Upper lobe of left lung (tissue), 6 donors: ENCODE measurements at regions not wholly inside any gene's neighbourhood (a gene's known extent, or its start where the extent isn't known, plus 50 kb on each side); places are given as distances from the start of the nearest gene placed in this dataset.

ENCODE experiments used
- ATAC-seq, 2 donors: fragments of 200-7000 bp; cut with Tn5 transposase; one replicate each; pipeline ENCODE4 v1.9.1; 2022; ENCODE audit warnings: mild to moderate bottlenecking in 2 of 2, moderate library complexity in 2 of 2; ENCODE audit not compliant: low FRiP score in 2 of 2
- DNase-seq, 2 donors: peaks; one replicate each; pipeline ENCODE4 v3.0.0-alpha.2; 2019 to 2020
- H3K27ac ChIP-seq, 4 donors: fragments of 200-600 bp; sonication (generic); one replicate each; pipeline ENCODE4 v1.5.1; 2016 to 2019
- H3K27me3 ChIP-seq, 4 donors: fragments of 200-600 bp; sonication (generic); one replicate each; pipeline ENCODE4 v1.5.1; 2017 to 2019
- H3K36me3 ChIP-seq, 4 donors: fragments of 200-600 bp; sonication (generic); one replicate each; pipeline ENCODE4 v1.5.1; 2016 to 2019
- H3K4me1 ChIP-seq, 4 donors: fragments of 200-600 bp; sonication (generic); one replicate each; pipeline ENCODE4 v1.5.1; 2018 to 2019
- H3K4me3 ChIP-seq, 4 donors: fragments of 200-600 bp; sonication (generic); one replicate each; pipeline ENCODE4 v1.5.1; 2017 to 2019; ENCODE audit warnings: mild to moderate bottlenecking in 2 of 4, moderate library complexity in 1 of 4
- H3K9me3 ChIP-seq, 4 donors: fragments of 200-600 bp; sonication (generic); one replicate each; pipeline ENCODE4 v1.5.1; 2018 to 2019
- EP300 ChIP-seq, 4 donors: sonication (generic); formaldehyde crosslinking; IDR thresholded peaks; one replicate each; pipeline ENCODE4 v1.5.1; 2017; ENCODE audit warnings: antibody characterized with exemption in 4 of 4, control low read depth in 2 of 4
- POLR2A ChIP-seq, 4 donors: fragments of 450-650 bp; IDR thresholded peaks; one replicate each; pipeline ENCODE4 v1.5.1; 2016 to 2017; ENCODE audit warnings: antibody characterized with exemption in 4 of 4, mild to moderate bottlenecking in 2 of 4
- POLR2AphosphoS5 ChIP-seq, 2 donors: sonication (generic); formaldehyde crosslinking; IDR thresholded peaks; one replicate each; pipeline ENCODE4 v1.5.1; 2017; ENCODE audit warnings: antibody characterized with exemption in 2 of 2
- WGBS, 2 donors: methylation state at CpG; one replicate each; pipeline ENCODE4 v1.1.5; 2017 to 2018; 5-methylcytosine and 5-hydroxymethylcytosine counted together
- TF ChIP-seq, protein P1 (sequence below), 6 experiments: fragments of 450-650 bp in 4 of 6; fragments of 200-600 bp in 2 of 6; sonication (generic) in 2 of 6; IDR thresholded peaks; one replicate each; pipeline ENCODE4 v1.5.1; 2016 to 2019; ENCODE audit warnings: antibody characterized with exemption in 6 of 6
- donor health status: DM: no; HTN: no; CAD: no; lungs with moderate emphysema.
- donor health status: DM: no; HTN: yes; CAD: no; lungs with severe emphysema.

DNA sequence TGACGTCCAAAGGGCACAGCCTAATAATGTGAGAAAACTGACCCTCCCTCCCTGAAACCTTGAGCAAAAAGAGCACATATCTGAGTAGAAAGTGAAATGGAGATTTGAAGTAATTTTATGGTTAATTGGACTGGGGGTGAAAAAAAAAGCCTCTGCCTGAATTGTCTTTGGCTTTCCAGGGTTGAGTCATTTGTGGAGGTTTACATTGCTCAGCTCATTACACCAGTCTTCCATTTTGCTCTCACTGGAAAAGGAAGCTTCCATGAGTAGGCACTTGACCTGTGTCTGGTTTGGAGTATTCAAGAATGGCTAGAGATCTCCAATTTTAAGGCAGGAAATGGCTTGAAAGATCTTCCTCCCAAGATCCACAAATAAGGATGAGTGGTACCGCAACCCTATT lies 273.9 kb downstream of the PDCD6IP start:
- WGBS, 2 donors = 84 to 89% methylated on average over 2 of the region's 2 CpGs
- Histone ChIP-seq H3K9me3 (no peaks in the 10 kb centered on the region), H3K27ac (no peak overlapping the region), H3K4me3 (no peak overlapping the region), H3K27me3 (no peaks in the 10 kb centered on the region), H3K4me1 (no peaks in the 10 kb centered on the region), H3K36me3 (no peaks in the 10 kb centered on the region)
- TF ChIP-seq POLR2AphosphoS5 (IDR thresholded peaks at IDR 0.05) (no peak), EP300 (IDR thresholded peaks at IDR 0.05) (no peak), POLR2A (IDR thresholded peaks at IDR 0.05) (no peak)
- TF ChIP-seq, protein P1, sequence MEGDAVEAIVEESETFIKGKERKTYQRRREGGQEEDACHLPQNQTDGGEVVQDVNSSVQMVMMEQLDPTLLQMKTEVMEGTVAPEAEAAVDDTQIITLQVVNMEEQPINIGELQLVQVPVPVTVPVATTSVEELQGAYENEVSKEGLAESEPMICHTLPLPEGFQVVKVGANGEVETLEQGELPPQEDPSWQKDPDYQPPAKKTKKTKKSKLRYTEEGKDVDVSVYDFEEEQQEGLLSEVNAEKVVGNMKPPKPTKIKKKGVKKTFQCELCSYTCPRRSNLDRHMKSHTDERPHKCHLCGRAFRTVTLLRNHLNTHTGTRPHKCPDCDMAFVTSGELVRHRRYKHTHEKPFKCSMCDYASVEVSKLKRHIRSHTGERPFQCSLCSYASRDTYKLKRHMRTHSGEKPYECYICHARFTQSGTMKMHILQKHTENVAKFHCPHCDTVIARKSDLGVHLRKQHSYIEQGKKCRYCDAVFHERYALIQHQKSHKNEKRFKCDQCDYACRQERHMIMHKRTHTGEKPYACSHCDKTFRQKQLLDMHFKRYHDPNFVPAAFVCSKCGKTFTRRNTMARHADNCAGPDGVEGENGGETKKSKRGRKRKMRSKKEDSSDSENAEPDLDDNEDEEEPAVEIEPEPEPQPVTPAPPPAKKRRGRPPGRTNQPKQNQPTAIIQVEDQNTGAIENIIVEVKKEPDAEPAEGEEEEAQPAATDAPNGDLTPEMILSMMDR (IDR thresholded peaks at IDR 0.05) = no peak
- no peak for ATAC-seq
- DNase-seq = no peak

DNA sequence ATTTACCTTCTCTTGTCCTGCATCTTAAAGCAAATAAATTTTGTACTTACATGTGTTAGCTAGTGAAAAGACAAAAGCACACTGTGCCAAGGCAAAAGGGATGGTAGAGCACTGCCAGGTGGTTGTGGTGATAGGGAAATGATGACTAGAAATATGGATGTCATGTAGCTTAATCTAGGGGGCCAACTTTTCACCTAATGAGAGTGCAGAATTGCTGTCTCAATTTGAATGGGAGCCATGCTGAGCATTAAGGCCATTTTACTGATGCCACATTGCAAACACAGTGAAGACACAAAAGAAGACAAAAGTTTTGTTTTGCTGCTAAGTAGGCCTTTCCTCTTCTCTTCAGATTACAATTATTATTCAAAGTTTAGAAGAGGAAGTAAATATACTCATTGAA lies 274.7 kb downstream of the PDCD6IP start:
- no peak for ATAC-seq
- TF ChIP-seq POLR2A (IDR thresholded peaks at IDR 0.05) = no peak
- TF ChIP-seq, protein P1 (IDR thresholded peaks at IDR 0.05) = no peak
- TF ChIP-seq POLR2AphosphoS5 (IDR thresholded peaks at IDR 0.05) = no peak
- TF ChIP-seq EP300 (IDR thresholded peaks at IDR 0.05) = no peak

DNA sequence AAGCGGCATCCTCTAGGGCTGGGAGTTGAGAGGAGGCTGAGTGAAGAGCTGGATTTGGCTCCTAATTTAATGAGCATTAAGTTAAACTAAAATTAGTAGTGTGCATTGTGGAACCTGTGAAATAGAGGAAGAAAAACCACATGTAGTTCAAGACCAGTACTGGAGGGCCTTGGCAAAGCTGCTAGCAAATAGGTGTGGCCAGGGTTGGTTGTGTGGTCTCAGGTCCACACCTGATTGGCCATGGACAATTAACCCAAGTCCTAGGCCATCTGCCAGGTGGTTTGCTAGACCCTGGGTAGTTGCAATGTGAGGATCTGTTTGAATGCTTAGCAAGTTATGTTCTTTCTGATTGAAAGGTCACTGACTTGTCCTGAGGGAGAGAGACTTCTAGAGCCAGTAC lies 275.5 kb downstream of the PDCD6IP start:
- H3K9me3 ChIP-seq = no peaks in the 10 kb centered on the region
- no peaks in the 10 kb centered on the region for H3K36me3 ChIP-seq
- no peaks in the 10 kb centered on the region for H3K27me3 ChIP-seq
- no peak overlapping the region for H3K4me3 ChIP-seq
- no peak for TF ChIP-seq POLR2A (IDR thresholded peaks at IDR 0.05)
- no peak for TF ChIP-seq POLR2AphosphoS5 (IDR thresholded peaks at IDR 0.05)
- no peak for TF ChIP-seq EP300 (IDR thresholded peaks at IDR 0.05)
- TF ChIP-seq, protein P1 (IDR thresholded peaks at IDR 0.05) = no peak
- ATAC-seq = no peak
- H3K4me1 ChIP-seq = no peaks in the 10 kb centered on the region
- 90 to 100% methylated on average over 1 of the region's 1 CpG for WGBS, 2 donors
- DNase-seq = no peak
- no peak overlapping the region for H3K27ac ChIP-seq

More for the DNA sequence above, 274.7 kb downstream of the PDCD6IP start:
- Histone ChIP-seq H3K4me3 (no peak overlapping the region), H3K36me3 (no peaks in the 10 kb centered on the region), H3K27me3 (no peaks in the 10 kb centered on the region), H3K4me1 (no peaks in the 10 kb centered on the region), H3K9me3 (no peaks in the 10 kb centered on the region), H3K27ac (no peak overlapping the region)
- DNase-seq = no peak

DNA sequence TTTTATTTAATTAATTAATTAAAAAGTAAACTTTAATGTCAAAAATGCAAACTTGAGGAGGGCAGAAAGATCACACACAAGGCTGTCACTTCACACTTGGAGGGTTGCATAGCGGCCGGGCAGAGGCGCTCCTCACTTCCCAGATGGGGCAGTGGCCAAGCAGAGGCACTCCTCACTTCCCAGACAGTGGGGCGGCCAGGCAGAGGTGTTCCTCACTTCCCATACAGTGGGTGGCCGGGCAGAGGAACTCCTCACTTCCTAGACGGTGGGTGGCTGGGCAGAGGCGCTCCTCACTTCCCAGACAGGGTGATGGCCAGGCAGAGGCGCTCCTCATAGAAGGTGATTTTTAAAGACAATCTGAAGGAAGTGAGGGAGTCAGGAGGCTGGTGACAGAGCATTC lies 277.5 kb downstream of the PDCD6IP start:
- Histone ChIP-seq H3K27me3 (no peaks in the 10 kb centered on the region), H3K36me3 (no peaks in the 10 kb centered on the region), H3K27ac (no peak overlapping the region), H3K9me3 (no peaks in the 10 kb centered on the region), H3K4me1 (no peaks in the 10 kb centered on the region), H3K4me3 (no peak overlapping the region)
- WGBS, 2 donors = 86 to 88% methylated on average over 8 of the region's 8 CpGs
- ATAC-seq (no peak), DNase-seq (peak in 1 of 2 donors; percentile 32)
- TF ChIP-seq EP300 (IDR thresholded peaks at IDR 0.05) (no peak), POLR2AphosphoS5 (IDR thresholded peaks at IDR 0.05) (no peak), POLR2A (IDR thresholded peaks at IDR 0.05) (no peak)
- TF ChIP-seq, protein P1 (IDR thresholded peaks at IDR 0.05) = no peak

DNA sequence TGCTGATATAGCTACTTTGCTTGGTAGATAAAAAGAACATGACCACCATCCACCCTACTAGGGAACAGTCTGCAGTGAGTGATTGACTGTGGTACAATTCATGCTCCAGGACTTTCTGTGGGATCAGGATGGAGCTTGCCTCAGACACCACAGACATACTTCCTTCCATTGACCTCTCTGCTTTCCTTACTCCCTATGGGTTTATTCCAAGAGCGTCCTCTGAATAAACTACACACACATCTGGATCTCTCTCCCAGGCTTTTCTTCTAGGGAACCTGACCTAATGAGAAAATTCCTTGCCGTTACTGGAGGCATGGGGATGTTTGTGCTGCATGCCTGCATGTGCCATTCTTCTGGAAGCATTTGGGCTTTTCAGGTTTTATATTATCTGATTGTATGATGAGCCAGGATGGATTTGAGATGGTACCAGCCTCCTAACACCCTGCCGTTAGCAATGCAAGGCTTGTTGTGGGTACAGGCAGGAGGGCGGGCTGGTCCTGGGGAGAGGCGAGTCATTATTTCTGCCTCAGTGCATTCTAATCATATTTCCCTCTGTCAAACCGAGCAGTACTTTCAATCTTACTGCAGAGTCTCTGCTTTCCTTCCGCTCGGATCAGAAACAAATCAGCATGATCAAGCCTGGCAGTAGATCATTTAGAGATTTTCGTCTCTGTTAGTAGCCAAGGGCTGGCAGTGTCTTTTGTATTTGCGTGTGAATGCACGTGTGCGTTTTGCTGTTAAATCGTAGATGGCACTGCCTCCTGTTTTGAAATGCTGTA lies 279.2 kb downstream of the PDCD6IP start:
- ATAC-seq = no peak
- H3K27ac ChIP-seq = no peak overlapping the region
- WGBS, 2 donors = 82 to 84% methylated on average over 13 of the region's 13 CpGs

More for the DNA sequence above, 279.2 kb downstream of the PDCD6IP start:
- H3K9me3 ChIP-seq = no peaks in the 10 kb centered on the region
- TF ChIP-seq, protein P1 (IDR thresholded peaks at IDR 0.05) = no peak
- TF ChIP-seq POLR2A (IDR thresholded peaks at IDR 0.05) (no peak), POLR2AphosphoS5 (IDR thresholded peaks at IDR 0.05) (no peak), EP300 (IDR thresholded peaks at IDR 0.05) (no peak)
- no peak for DNase-seq
- no peaks in the 10 kb centered on the region for H3K27me3 ChIP-seq
- no peaks in the 10 kb centered on the region for H3K4me1 ChIP-seq
- H3K36me3 ChIP-seq = no peaks in the 10 kb centered on the region
- H3K4me3 ChIP-seq = no peak overlapping the region
